ENCODE measurements at regions not wholly inside any gene's neighbourhood (a gene's known extent, or its start where the extent isn't known, plus 50 kb on each side); places are given as distances from the start of the nearest gene placed in this dataset.
"Not testable (repeated sequence)": the region's sequence is repeated elsewhere in the genome, so short reads cannot be mapped to it uniquely, and the experiment has no call there.

- H2BK120ac ChIP-seq (ENCODE audit: low read depth, low read length), result no peak overlapping the region
Observed at GRCh38 chr5:92616085-92616484, 964.9 kb downstream of the NR2F1-AS1 start.

GRCh38 chr5:92613546-92613945, 967.5 kb downstream of the NR2F1-AS1 start:
- Histone ChIP-seq H3K27ac (replicated peaks; ENCODE audit: low read length) (no peak overlapping the region), H2BK5ac (ENCODE audit: low read length) (no peak overlapping the region), H3K36me3 (replicated peaks in 1 of 2; ENCODE audit: control insufficient read depth in 2 of 2, insufficient read depth in 2 of 2, low read length in 2 of 2) (no peaks in the 10 kb centered on the region), H3K9ac (ENCODE audit: low read depth, low read length, poor library complexity) (no peak overlapping the region), H3K4me1 (ENCODE audit: control insufficient read depth in 2 of 2, insufficient read depth in 1 of 2, low read depth in 1 of 2, low read length in 2 of 2) (no peaks in the 10 kb centered on the region), H2BK120ac (ENCODE audit: low read depth, low read length) (no peak overlapping the region), H3K4me3 (ENCODE audit: low read length in 2 of 2) (no peak overlapping the region), H4K91ac (ENCODE audit: low read depth, low read length, poor library complexity) (no peak overlapping the region), H2AK5ac (ENCODE audit: low read depth, low read length) (no peak overlapping the region), H3K4ac (ENCODE audit: low read length) (no peak overlapping the region), H3K4me2 (ENCODE audit: insufficient read depth, low read length, poor library complexity, severe bottlenecking) (no peak overlapping the region), H2AFZ (ENCODE audit: low read length) (no peak overlapping the region), H2BK12ac (ENCODE audit: low read length) (no peak overlapping the region), H2BK15ac (ENCODE audit: low read length) (no peak overlapping the region), H4K8ac (ENCODE audit: low read depth, low read length) (no peak overlapping the region), H3K27me3 (ENCODE audit: control insufficient read depth in 3 of 3, insufficient read depth in 3 of 3, low read depth in 1 of 3, low read length in 3 of 3) (no peaks in the 10 kb centered on the region), H3K79me1 (ENCODE audit: low read depth, low read length) (no peaks in the 10 kb centered on the region), H3K18ac (ENCODE audit: low read length) (no peak overlapping the region), H3K9me3 (replicated peaks in 1 of 2; ENCODE audit: control insufficient read depth in 2 of 2, insufficient read depth in 1 of 2, low read depth in 1 of 2, low read length in 2 of 2) (peaks cover under 1 to 1% of the 10 kb centered on the region in 2 donors), H3K23ac (ENCODE audit: low read depth, low read length, poor library complexity) (no peak overlapping the region), H3K14ac (ENCODE audit: low read length) (no peak overlapping the region)
- WGBS, 2 donors (ENCODE audit: extremely low coverage in 2 of 2, insufficient read length in 2 of 2, insufficient replicate concordance in 1 of 2), result 100% methylated on average over 1 of the region's 4 CpGs; no CpG with 5 or more reads in 1 of the 2 donors
- DNase-seq (ENCODE audit: low spot score), result no peak

More at GRCh38 chr5:92616085-92616484, 964.9 kb downstream of the NR2F1-AS1 start:
- Histone ChIP-seq H4K91ac (ENCODE audit: low read depth, low read length, poor library complexity) (no peak overlapping the region), H2AFZ (ENCODE audit: low read length) (no peak overlapping the region), H3K14ac (ENCODE audit: low read length) (no peak overlapping the region), H3K4me1 (ENCODE audit: control insufficient read depth in 2 of 2, insufficient read depth in 1 of 2, low read depth in 1 of 2, low read length in 2 of 2) (no peaks in the 10 kb centered on the region), H3K27me3 (ENCODE audit: control insufficient read depth in 3 of 3, insufficient read depth in 3 of 3, low read depth in 1 of 3, low read length in 3 of 3) (no peaks in the 10 kb centered on the region), H3K23ac (ENCODE audit: low read depth, low read length, poor library complexity) (no peak overlapping the region), H3K18ac (ENCODE audit: low read length) (no peak overlapping the region), H3K36me3 (replicated peaks in 1 of 2; ENCODE audit: control insufficient read depth in 2 of 2, insufficient read depth in 2 of 2, low read length in 2 of 2) (no peaks in the 10 kb centered on the region), H2BK12ac (ENCODE audit: low read length) (no peak overlapping the region), H3K4me2 (ENCODE audit: insufficient read depth, low read length, poor library complexity, severe bottlenecking) (no peak overlapping the region), H3K79me1 (ENCODE audit: low read depth, low read length) (no peaks in the 10 kb centered on the region), H2AK5ac (ENCODE audit: low read depth, low read length) (no peak overlapping the region), H3K27ac (replicated peaks; ENCODE audit: low read length) (no peak overlapping the region), H3K9me3 (replicated peaks in 1 of 2; ENCODE audit: control insufficient read depth in 2 of 2, insufficient read depth in 1 of 2, low read depth in 1 of 2, low read length in 2 of 2) (peaks cover 1 to 5% of the 10 kb centered on the region in 2 donors), H3K4ac (ENCODE audit: low read length) (no peak overlapping the region), H3K4me3 (ENCODE audit: low read length in 2 of 2) (no peak overlapping the region), H2BK15ac (ENCODE audit: low read length) (no peak overlapping the region), H3K9ac (ENCODE audit: low read depth, low read length, poor library complexity) (no peak overlapping the region), H4K8ac (ENCODE audit: low read depth, low read length) (no peak overlapping the region), H2BK5ac (ENCODE audit: low read length) (no peak overlapping the region)
- WGBS, 2 donors (ENCODE audit: extremely low coverage in 2 of 2, insufficient read length in 2 of 2, insufficient replicate concordance in 1 of 2), result no CpG with 5 or more reads among the region's 1 CpG
- no peak for DNase-seq (ENCODE audit: low spot score)

- not testable (repeated sequence) for H2BK15ac ChIP-seq (ENCODE audit: low read length); H3K18ac ChIP-seq (ENCODE audit: low read length); H3K23ac ChIP-seq (ENCODE audit: low read depth, low read length, poor library complexity); H3K36me3 ChIP-seq (replicated peaks in 1 of 2; ENCODE audit: control insufficient read depth in 2 of 2, insufficient read depth in 2 of 2, low read length in 2 of 2); H3K4me1 ChIP-seq (ENCODE audit: control insufficient read depth in 2 of 2, insufficient read depth in 1 of 2, low read depth in 1 of 2, low read length in 2 of 2); H3K27ac ChIP-seq (replicated peaks; ENCODE audit: low read length); H3K4ac ChIP-seq (ENCODE audit: low read length); H3K27me3 ChIP-seq (ENCODE audit: control insufficient read depth in 3 of 3, insufficient read depth in 3 of 3, low read depth in 1 of 3, low read length in 3 of 3); H4K91ac ChIP-seq (ENCODE audit: low read depth, low read length, poor library complexity); H2AFZ ChIP-seq (ENCODE audit: low read length); H3K9ac ChIP-seq (ENCODE audit: low read depth, low read length, poor library complexity); H2BK120ac ChIP-seq (ENCODE audit: low read depth, low read length); H3K14ac ChIP-seq (ENCODE audit: low read length); H4K8ac ChIP-seq (ENCODE audit: low read depth, low read length); H3K4me3 ChIP-seq (ENCODE audit: low read length in 2 of 2); H3K4me2 ChIP-seq (ENCODE audit: insufficient read depth, low read length, poor library complexity, severe bottlenecking); H2BK5ac ChIP-seq (ENCODE audit: low read length); H2AK5ac ChIP-seq (ENCODE audit: low read depth, low read length); DNase-seq (ENCODE audit: low spot score); H2BK12ac ChIP-seq (ENCODE audit: low read length); H3K9me3 ChIP-seq (replicated peaks in 1 of 2; ENCODE audit: control insufficient read depth in 2 of 2, insufficient read depth in 1 of 2, low read depth in 1 of 2, low read length in 2 of 2); H3K79me1 ChIP-seq (ENCODE audit: low read depth, low read length)
Observed at GRCh38 chr5:92610435-92610834, 970.6 kb downstream of the NR2F1-AS1 start.

- H2BK5ac ChIP-seq (ENCODE audit: low read length), result no peak overlapping the region
- no peak overlapping the region for H3K4ac ChIP-seq (ENCODE audit: low read length)
- no peaks in the 10 kb centered on the region for H3K9me3 ChIP-seq (replicated peaks in 1 of 2; ENCODE audit: control insufficient read depth in 2 of 2, insufficient read depth in 1 of 2, low read depth in 1 of 2, low read length in 2 of 2)
- H2BK12ac ChIP-seq (ENCODE audit: low read length), result no peak overlapping the region
- no peak overlapping the region for H4K8ac ChIP-seq (ENCODE audit: low read depth, low read length)
- H2BK15ac ChIP-seq (ENCODE audit: low read length), result no peak overlapping the region
- H3K79me1 ChIP-seq (ENCODE audit: low read depth, low read length), result no peaks in the 10 kb centered on the region
- WGBS, 2 donors (ENCODE audit: extremely low coverage in 2 of 2, insufficient read length in 2 of 2, insufficient replicate concordance in 1 of 2), result no CpG with 5 or more reads among the region's 2 CpGs
- no peak overlapping the region for H3K27ac ChIP-seq (replicated peaks; ENCODE audit: low read length)
- H3K9ac ChIP-seq (ENCODE audit: low read depth, low read length, poor library complexity), result no peak overlapping the region
- no peaks in the 10 kb centered on the region for H3K27me3 ChIP-seq (ENCODE audit: control insufficient read depth in 3 of 3, insufficient read depth in 3 of 3, low read depth in 1 of 3, low read length in 3 of 3)
- no peak overlapping the region for H3K14ac ChIP-seq (ENCODE audit: low read length)
- H3K4me2 ChIP-seq (ENCODE audit: insufficient read depth, low read length, poor library complexity, severe bottlenecking), result no peak overlapping the region
- no peak overlapping the region for H3K18ac ChIP-seq (ENCODE audit: low read length)
- no peak overlapping the region for H2AK5ac ChIP-seq (ENCODE audit: low read depth, low read length)
- H3K4me1 ChIP-seq (ENCODE audit: control insufficient read depth in 2 of 2, insufficient read depth in 1 of 2, low read depth in 1 of 2, low read length in 2 of 2), result no peaks in the 10 kb centered on the region
- H2AFZ ChIP-seq (ENCODE audit: low read length), result no peak overlapping the region
- no peak overlapping the region for H3K4me3 ChIP-seq (ENCODE audit: low read length in 2 of 2)
- H2BK120ac ChIP-seq (ENCODE audit: low read depth, low read length), result no peak overlapping the region
- H4K91ac ChIP-seq (ENCODE audit: low read depth, low read length, poor library complexity), result no peak overlapping the region
- DNase-seq (ENCODE audit: low spot score), result no peak
- no peaks in the 10 kb centered on the region for H3K36me3 ChIP-seq (replicated peaks in 1 of 2; ENCODE audit: control insufficient read depth in 2 of 2, insufficient read depth in 2 of 2, low read length in 2 of 2)
- no peak overlapping the region for H3K23ac ChIP-seq (ENCODE audit: low read depth, low read length, poor library complexity)
Observed at GRCh38 chr5:92605591-92605990, 975.4 kb downstream of the NR2F1-AS1 start.

Measured in neuronal stem cell (in vitro differentiated cells).